Stimulated activated CD4-positive, alpha-beta T cell treated with anti-CD3 and anti-CD28 coated beads, Interleukin-12 subunit alpha, Interleukin-12 subunit beta, amount 100 ng/mL, for 24 hours (primary cell): ENCODE measurements at regions not wholly inside any gene's neighbourhood (a gene's known extent, or its start where the extent isn't known, plus 50 kb on each side); places are given as distances from the start of the nearest gene placed in this dataset.

Experiments
- DNase-seq, 2 experiments: peaks; one replicate each; pipeline ENCODE4 v3.0.0-alpha.2; 2020; ENCODE audit warnings: low read depth in 2 of 2

GRCh38 chr4:67234296-67234695 is 311.0 kb downstream of the CENPC start:
- DNase-seq, result no peak

- no peak for DNase-seq
These were observed 316.2 kb downstream of the CENPC start for GRCh38 chr4:67229148-67229547.

GRCh38 chr4:67220861-67221260 is 324.4 kb downstream of the CENPC start:
- no peak for DNase-seq

GRCh38 chr4:67218883-67219282 is 326.4 kb downstream of the CENPC start:
- no peak for DNase-seq

GRCh38 chr4:67207941-67208441 is 337.3 kb downstream of the CENPC start:
- DNase-seq, result no peak

GRCh38 chr4:67204441-67204840 is 340.9 kb downstream of the CENPC start:
- no peak for DNase-seq

DNA sequence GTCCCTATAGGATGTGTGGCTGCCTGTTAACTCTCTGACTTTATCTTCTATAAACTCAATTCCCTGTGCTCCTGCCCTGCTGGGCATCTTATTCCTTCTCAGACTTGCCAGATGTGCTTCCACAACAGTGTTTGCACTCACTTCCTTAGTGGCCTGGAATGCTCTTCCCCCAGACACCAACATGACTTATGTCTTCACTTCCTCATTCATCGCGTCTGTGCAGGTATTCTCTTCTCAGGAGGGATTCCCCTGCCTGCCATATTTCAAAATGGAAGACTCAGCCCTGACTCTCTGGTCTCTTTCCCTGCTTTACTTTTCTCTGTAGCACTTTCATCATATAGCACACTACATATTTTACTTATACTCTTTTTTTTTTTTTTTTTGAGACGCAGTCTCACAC is 344.0 kb downstream of the CENPC start:
- no peak for DNase-seq

GRCh38 chr4:67198727-67199126 is 346.6 kb downstream of the CENPC start:
- no peak for DNase-seq

GRCh38 chr4:67167849-67168248 is 377.5 kb downstream of the CENPC start:
- DNase-seq, result no peak

- DNase-seq, result no peak
These were observed 382.6 kb downstream of the CENPC start for GRCh38 chr4:67162690-67163089.

GRCh38 chr4:67161311-67161710 is 384.0 kb downstream of the CENPC start:
- no peak for DNase-seq

DNA sequence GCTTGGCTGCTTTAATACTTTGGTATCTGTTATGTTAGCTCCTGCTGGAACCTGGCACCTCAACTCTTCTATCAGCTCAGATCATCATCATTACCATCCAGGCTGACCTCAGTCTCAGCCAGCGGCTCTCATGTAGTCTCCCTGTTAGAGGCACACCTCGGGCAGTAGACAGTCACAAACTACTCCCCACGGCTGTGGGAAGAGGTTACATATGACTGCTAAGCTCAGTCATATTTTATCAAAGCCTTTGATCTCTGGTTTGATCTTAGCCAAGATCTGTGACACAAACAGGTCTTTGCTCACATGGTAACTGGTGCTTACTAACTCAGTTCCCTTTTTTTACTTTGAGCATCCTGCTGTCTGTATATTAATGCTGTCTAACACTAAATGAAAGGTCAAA is 384.9 kb downstream of the CENPC start:
- DNase-seq, result no peak

DNA sequence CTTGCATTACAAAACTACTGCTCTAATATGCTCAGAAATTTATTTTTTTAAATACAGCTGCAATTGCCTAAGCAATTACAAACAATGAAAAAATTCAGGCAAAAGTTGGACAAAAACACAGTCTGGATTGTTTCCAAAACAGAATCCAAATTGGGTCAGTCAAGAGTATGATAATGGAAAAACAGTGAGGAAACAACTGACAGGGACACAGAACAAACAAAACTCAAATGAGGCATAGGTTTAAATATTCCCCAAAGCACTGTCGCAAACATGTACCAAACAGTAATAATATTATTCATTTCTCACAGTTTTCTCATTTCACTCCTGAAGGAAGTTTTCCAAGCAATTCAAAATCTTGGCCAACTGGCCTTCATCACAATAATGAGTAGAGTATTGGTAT is 386.6 kb downstream of the CENPC start:
- no peak for DNase-seq

GRCh38 chr4:67152976-67153375 is 392.3 kb downstream of the CENPC start:
- DNase-seq, result no peak

- DNase-seq, result no peak
These were observed 393.6 kb downstream of the CENPC start for GRCh38 chr4:67151376-67152343.

GRCh38 chr4:67141586-67141985 is 403.7 kb downstream of the CENPC start:
- DNase-seq, result no peak

- DNase-seq, result no peak
These were observed 410.7 kb downstream of the CENPC start for GRCh38 chr4:67134616-67135015.

GRCh38 chr4:67133162-67133561 is 412.1 kb downstream of the CENPC start:
- DNase-seq, result no peak

DNA sequence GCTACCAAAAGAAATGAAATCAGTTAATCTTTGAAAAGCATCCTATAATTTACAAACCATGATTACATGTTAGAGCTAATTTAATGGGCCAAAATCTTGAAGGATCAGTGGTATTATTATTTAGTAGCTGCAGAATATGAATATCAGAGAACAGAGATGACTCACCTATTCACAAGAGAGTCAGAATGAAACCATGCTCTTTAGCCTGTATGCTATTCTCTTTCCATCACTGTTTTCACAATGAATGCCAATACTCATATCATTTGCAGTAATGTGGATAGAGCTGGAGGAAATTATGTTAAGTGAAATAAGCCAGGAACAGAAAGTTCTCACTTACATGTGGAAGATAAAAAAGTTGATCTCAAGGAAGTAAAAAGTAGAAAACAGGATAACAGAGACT is 414.1 kb downstream of the CENPC start:
- DNase-seq, result no peak

DNA sequence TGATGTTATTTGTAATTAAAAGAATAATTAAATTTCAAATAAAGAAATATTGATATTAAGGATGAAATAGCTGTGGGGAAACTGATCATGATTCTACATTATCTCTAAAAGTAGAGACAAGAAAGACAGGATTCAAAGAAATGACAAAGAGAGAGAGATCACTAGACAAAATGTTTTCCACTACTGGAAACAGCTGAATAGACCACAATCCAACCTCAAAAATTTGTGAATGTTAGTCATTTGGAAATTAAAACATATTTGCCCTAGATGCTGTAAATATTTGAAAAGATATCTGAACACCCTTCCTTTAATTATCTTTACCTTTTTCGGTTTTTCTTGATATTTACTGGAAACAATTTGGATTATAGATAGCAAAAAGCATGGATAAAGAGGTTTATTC is 414.9 kb downstream of the CENPC start:
- DNase-seq, result no peak

GRCh38 chr4:67126570-67126969 is 418.7 kb downstream of the CENPC start:
- no peak for DNase-seq

- DNase-seq, result no peak
These were observed 419.4 kb downstream of the CENPC start for GRCh38 chr4:67125636-67126514.
